GM12878 (cell line): ENCODE measurements at regions not wholly inside any gene's neighbourhood (a gene's known extent, or its start where the extent isn't known, plus 50 kb on each side); places are given as distances from the start of the nearest gene placed in this dataset.

Experiments used
- ATAC-seq: fragments of 200-7000 bp; cut with Tn5 transposase; 3 replicates; pipeline ENCODE4 v1.9.1; 2020; ENCODE audit warnings: mild to moderate bottlenecking, moderate library complexity
- BruUV-seq: library from RNA; stranded (reverse); fragments of 400-500 nt; replicated peaks from 2 replicates; lab custom pipeline; 2021; lab: Mats Ljungman, UMichigan
- CTCF ChIA-PET: fragments of 300-600 bp; sonication (Branson Sonifier 250); formaldehyde crosslinking; extraction: SDS; loops from one replicate; lab custom pipeline; 2021; ENCODE audit warnings: inconsistent platforms; lab: Yijun Ruan, JAX
- POLR2A ChIA-PET: fragments of 350-600 bp; formaldehyde crosslinking; extraction: SDS; loops from one replicate; lab custom pipeline; 2021; ENCODE audit warnings: inconsistent platforms; lab: Charles Lee
- RAD21 ChIA-PET: fragments of 300-600 bp; sonication (Branson Sonifier 250); formaldehyde crosslinking; loops from one replicate; lab custom pipeline; 2023; ENCODE audit warnings: antibody characterized with exemption; ENCODE audit not compliant: unreplicated experiment; lab: Charles Lee
- SMC1A ChIA-PET: fragments of 300-600 bp; sonication (Branson Sonifier 250); formaldehyde crosslinking; loops from one replicate; lab custom pipeline; 2023; ENCODE audit not compliant: unreplicated experiment, uncharacterized antibody; lab: Charles Lee
- DNase-seq: peaks from one replicate; pipeline ENCODE4 v3.0.0-alpha.2; 2011; ENCODE audit warnings: low read depth, low spot score
- FAIRE-seq: peaks from 3 replicates; lab custom pipeline; 2011; peaks lifted over from hg19 to GRCh38; lab: Jason Lieb, UNC
- H2AFZ ChIP-seq: 2 replicates; pipeline ENCODE4 v1.6.0; 2011; ENCODE audit warnings: low read depth, low read length, control low read depth; ENCODE audit not compliant: control insufficient read depth
- H3K27ac ChIP-seq: 2 replicates; pipeline ENCODE4 v1.5.1; 2011; ENCODE audit warnings: control low read depth; ENCODE audit not compliant: control insufficient read depth, insufficient read depth
- H3K27me3 ChIP-seq, 2 experiments: replicated peaks in 1 of 2; 2 replicates each; pipeline versions ENCODE4 v1.6.0 to v1.6.1; 2011; ENCODE audit warnings: low read length in 1 of 2; ENCODE audit not compliant: control insufficient read depth in 2 of 2, insufficient read depth in 2 of 2
- H3K36me3 ChIP-seq, 2 experiments: 2 replicates each; pipeline ENCODE4 v1.5.1; 2011; ENCODE audit warnings: low read length in 1 of 2; ENCODE audit not compliant: control insufficient read depth in 2 of 2, insufficient read depth in 2 of 2
- H3K4me1 ChIP-seq: 2 replicates; pipeline ENCODE4 v1.6.1; 2011; ENCODE audit warnings: mild to moderate bottlenecking, low read length, moderate library complexity, mixed read lengths; ENCODE audit not compliant: control insufficient read depth, insufficient read depth
- H3K4me2 ChIP-seq: 2 replicates; pipeline ENCODE4 v1.6.0; 2011; ENCODE audit warnings: control low read depth; ENCODE audit not compliant: control insufficient read depth, insufficient read depth
- H3K4me3 ChIP-seq: fragments of 200-600 bp; sonication (generic); 2 replicates; pipeline ENCODE4 v1.5.1; 2016
- H3K79me2 ChIP-seq: 2 replicates; pipeline ENCODE4 v1.6.0; 2011; ENCODE audit warnings: low read length; ENCODE audit not compliant: control insufficient read depth, insufficient read depth
- H3K9ac ChIP-seq: 2 replicates; pipeline ENCODE4 v1.8.0; 2011; ENCODE audit warnings: low read length, control low read depth, mixed read lengths; ENCODE audit not compliant: control insufficient read depth, insufficient read depth
- H3K9me3 ChIP-seq: replicated peaks from 3 replicates; pipeline ENCODE4 v1.5.1; 2011; ENCODE audit warnings: mild to moderate bottlenecking, low read length; ENCODE audit not compliant: control insufficient read depth, insufficient read depth
- H4K20me1 ChIP-seq: 2 replicates; pipeline ENCODE4 v1.6.0; 2011; ENCODE audit not compliant: control insufficient read depth, insufficient read depth
- ATF7 ChIP-seq: fragments of 450-650 bp; IDR thresholded peaks from 2 replicates; pipeline ENCODE4 v1.6.1; 2016; ENCODE audit warnings: low read depth, mild to moderate bottlenecking
- BHLHE40 ChIP-seq, 2 experiments: fragments of 450-650 bp in 1 of 2; IDR thresholded peaks; 2 replicates each; pipeline ENCODE4 v1.6.1; 2011 to 2017; ENCODE audit warnings: low read depth in 2 of 2, borderline replicate concordance in 1 of 2, improper control_type of control experiment in 1 of 2, low read length in 1 of 2, mild to moderate bottlenecking in 1 of 2
- CBFB ChIP-seq: IDR thresholded peaks from 2 replicates; pipeline ENCODE4 v1.6.1; 2016; ENCODE audit warnings: antibody characterized with exemption, low read depth
- CBX5 ChIP-seq: sonication (generic); IDR thresholded peaks from 2 replicates; pipeline ENCODE4 v1.6.1; 2016; ENCODE audit warnings: low read depth, moderate library complexity, mild to moderate bottlenecking, inconsistent platforms
- CHD4 ChIP-seq: fragments of 200-600 bp; sonication (generic); IDR thresholded peaks from 2 replicates; pipeline ENCODE4 v1.6.1; 2016; ENCODE audit warnings: mild to moderate bottlenecking
- EP300 ChIP-seq, 2 experiments: fragments of 150-350 bp in 1 of 2; IDR thresholded peaks; 2 replicates each; pipeline ENCODE4 v1.6.1; 2011 to 2012; ENCODE audit warnings: low read depth in 2 of 2, low read length in 2 of 2, borderline replicate concordance in 1 of 2, improper control_type of control experiment in 1 of 2, inconsistent platforms in 1 of 2; ENCODE audit not compliant: control insufficient read depth in 1 of 2
- IKZF2 ChIP-seq, 2 experiments: fragments of 450-650 bp; IDR thresholded peaks; 2 replicates each; pipeline ENCODE4 v1.6.1; 2017; ENCODE audit warnings: mild to moderate bottlenecking in 2 of 2, moderate library complexity in 2 of 2
- JUNB ChIP-seq: IDR thresholded peaks from 2 replicates; pipeline ENCODE4 v1.6.1; 2016; ENCODE audit warnings: antibody characterized with exemption, mild to moderate bottlenecking
- NFIC ChIP-seq: IDR thresholded peaks from 2 replicates; pipeline ENCODE4 v1.6.1; 2012; ENCODE audit warnings: low read depth, mild to moderate bottlenecking, inconsistent platforms, low read length, moderate library complexity
- NKRF ChIP-seq: fragments of 450-650 bp; conservative IDR thresholded peaks from 2 replicates; pipeline ENCODE4 v1.6.1; 2017; ENCODE audit warnings: mild to moderate bottlenecking, moderate library complexity
- PAX5 ChIP-seq: IDR thresholded peaks from 2 replicates; pipeline ENCODE4 v1.6.1; 2011; ENCODE audit warnings: low read depth, low read length, borderline replicate concordance
- PKNOX1 ChIP-seq: fragments of 450-650 bp; IDR thresholded peaks from 2 replicates; pipeline ENCODE4 v1.6.1; 2016; ENCODE audit warnings: mild to moderate bottlenecking
- PML ChIP-seq: IDR thresholded peaks from 2 replicates; pipeline ENCODE4 v1.6.1; 2012; ENCODE audit warnings: low read length, inconsistent platforms
- RBBP5 ChIP-seq: fragments of 200-600 bp; sonication (generic); conservative IDR thresholded peaks from 2 replicates; pipeline ENCODE4 v1.6.1; 2016
- ZSCAN29 ChIP-seq: fragments of 450-650 bp; IDR thresholded peaks from 2 replicates; pipeline ENCODE4 v1.6.1; 2017; ENCODE audit warnings: mild to moderate bottlenecking, moderate library complexity
- WGBS: methylation state at CpG from one replicate; pipeline ENCODE4 v1.1.6; 2016; ENCODE audit warnings: low lambda C conversion rate; ENCODE audit not compliant: insufficient replicate concordance, insufficient coverage; ENCODE audit errors: missing lambda C conversion rate; 5-methylcytosine and 5-hydroxymethylcytosine counted together
- in situ Hi-C: fragments of 300-500 bp; cut with MboI; formaldehyde crosslinking; loops from 9 replicates; pipeline ENCODE4 v1.14.3; 2018; ENCODE audit warnings: mixed read lengths
- intact Hi-C: fragments of 100-400 bp; cut with micrococcal nuclease; formaldehyde crosslinking; loops from one replicate; pipeline ENCODE4 v1.14.2; 2022; ENCODE audit not compliant: unreplicated experiment
- TF ChIP-seq, protein P1 (sequence below): fragments of 450-650 bp; IDR thresholded peaks from 2 replicates; pipeline ENCODE4 v1.6.1; 2017; ENCODE audit warnings: low read depth, mild to moderate bottlenecking, moderate library complexity
- TF ChIP-seq, protein P2 (sequence below): fragments of 450-650 bp; IDR thresholded peaks from 2 replicates; pipeline ENCODE4 v1.6.1; 2017; ENCODE audit warnings: mild to moderate bottlenecking, low read depth, inconsistent platforms; ENCODE audit not compliant: poor library complexity, severe bottlenecking

DNA sequence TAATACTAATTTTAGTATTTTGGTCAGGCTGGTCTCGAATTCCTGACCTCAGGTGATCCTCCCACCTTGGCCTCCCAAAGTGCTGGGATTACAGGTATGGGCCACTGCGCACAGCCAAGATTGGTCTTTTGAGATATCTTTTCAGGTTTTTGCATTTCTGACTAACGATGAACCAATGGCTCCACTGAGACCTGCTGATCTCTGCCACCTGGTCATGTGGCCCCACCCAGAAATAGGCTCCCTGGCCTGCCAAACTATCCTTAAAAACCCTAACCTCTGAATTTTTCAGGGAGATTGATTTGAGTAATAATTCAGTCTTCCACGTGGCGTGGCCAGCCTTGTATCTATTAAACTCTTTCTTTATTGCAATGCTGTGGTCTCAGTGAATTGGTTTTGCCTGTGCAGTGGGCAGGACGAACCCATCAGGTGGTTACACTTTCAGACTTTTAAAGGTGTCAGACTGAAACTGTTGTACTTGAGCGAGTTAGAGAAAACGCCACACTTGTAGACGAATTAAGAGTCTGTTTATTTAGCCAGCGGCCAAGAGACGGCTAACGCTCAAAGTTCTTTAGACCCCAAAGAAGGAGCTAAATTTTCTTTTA, 85.8 kb upstream of the MSH6 start:
- CTCF ChIA-PET: interaction anchor here (0.5 to 1.5 kb wide), 3 partner anchors 12 to 210 kb away, joined by 3 to 4 read pairs (median 3); no protein-coding TSS in a partner anchor
- H3K27me3 ChIP-seq: no peaks in the 10 kb centered on the region
- in situ Hi-C loops: no loop called here
- SMC1A ChIA-PET: interaction anchor here (0.8 to 2.4 kb wide), 7 partner anchors 11 to 70 kb away, joined by 3 to 7 read pairs (median 4); no protein-coding TSS in a partner anchor
- POLR2A ChIA-PET: no interaction called here
- H3K79me2 ChIP-seq: no peaks in the 10 kb centered on the region
- intact Hi-C loops: loop anchor here (2.0 kb wide), 1 partner anchor 28 kb away; no protein-coding TSS in a partner anchor
- 0 out of 2 replicates have a peak overlapping the region, but pooled peaks have one; percentile 19 for H3K4me3 ChIP-seq
- H3K4me2 ChIP-seq: peak overlapping the region; percentile 72; the same call in 1 of the 2 replicates
- H4K20me1 ChIP-seq: no peaks in the 10 kb centered on the region
- H2AFZ ChIP-seq: no peak overlapping the region; the same call in 1 of the 2 replicates
- no TSS peak for BruUV-seq
- no peak overlapping the region for H3K27ac ChIP-seq
- no peaks in the 10 kb centered on the region for H3K9me3 ChIP-seq
- ATAC-seq (peak; percentile 94), FAIRE-seq (peak; percentile 62), DNase-seq (peak; percentile 41)
- no peaks in the 10 kb centered on the region for H3K36me3 ChIP-seq
- RAD21 ChIA-PET: no interaction called here
- 1% methylated on average over 12 of the region's 12 CpGs for WGBS
- H3K9ac ChIP-seq: no peak overlapping the region
- H3K4me1 ChIP-seq: peaks cover 24% of the 10 kb centered on the region
- 0 out of 2 replicates have a peak, but pooled peaks have one; percentile 29 for TF ChIP-seq CBFB
- no peak for TF ChIP-seq PKNOX1
- peak; percentile 38; the same call in 1 of the 2 replicates for TF ChIP-seq NFIC
- no peak for TF ChIP-seq PML
- peak; percentile 46 for TF ChIP-seq JUNB
- no peak for TF ChIP-seq CBX5
- peak; percentile 52 to 55; a peak in 2 of 4 replicates for TF ChIP-seq BHLHE40 (IDR thresholded peaks at IDR 0.05; ENCODE audit: borderline replicate concordance in 1 of 2, low read depth in 2 of 2, low read length in 1 of 2)
- TF ChIP-seq PAX5: no peak
- peak; percentile 18 to 48; a peak in 2 of 4 replicates for TF ChIP-seq IKZF2 (IDR thresholded peaks at IDR 0.05)
- TF ChIP-seq, protein P1, sequence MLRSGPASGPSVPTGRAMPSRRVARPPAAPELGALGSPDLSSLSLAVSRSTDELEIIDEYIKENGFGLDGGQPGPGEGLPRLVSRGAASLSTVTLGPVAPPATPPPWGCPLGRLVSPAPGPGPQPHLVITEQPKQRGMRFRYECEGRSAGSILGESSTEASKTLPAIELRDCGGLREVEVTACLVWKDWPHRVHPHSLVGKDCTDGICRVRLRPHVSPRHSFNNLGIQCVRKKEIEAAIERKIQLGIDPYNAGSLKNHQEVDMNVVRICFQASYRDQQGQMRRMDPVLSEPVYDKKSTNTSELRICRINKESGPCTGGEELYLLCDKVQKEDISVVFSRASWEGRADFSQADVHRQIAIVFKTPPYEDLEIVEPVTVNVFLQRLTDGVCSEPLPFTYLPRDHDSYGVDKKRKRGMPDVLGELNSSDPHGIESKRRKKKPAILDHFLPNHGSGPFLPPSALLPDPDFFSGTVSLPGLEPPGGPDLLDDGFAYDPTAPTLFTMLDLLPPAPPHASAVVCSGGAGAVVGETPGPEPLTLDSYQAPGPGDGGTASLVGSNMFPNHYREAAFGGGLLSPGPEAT: no peak; the same call in 1 of the 2 replicates
- peak; percentile 37 for TF ChIP-seq ATF7
- no peak for TF ChIP-seq RBBP5
- TF ChIP-seq CHD4: no peak
- TF ChIP-seq, protein P2, sequence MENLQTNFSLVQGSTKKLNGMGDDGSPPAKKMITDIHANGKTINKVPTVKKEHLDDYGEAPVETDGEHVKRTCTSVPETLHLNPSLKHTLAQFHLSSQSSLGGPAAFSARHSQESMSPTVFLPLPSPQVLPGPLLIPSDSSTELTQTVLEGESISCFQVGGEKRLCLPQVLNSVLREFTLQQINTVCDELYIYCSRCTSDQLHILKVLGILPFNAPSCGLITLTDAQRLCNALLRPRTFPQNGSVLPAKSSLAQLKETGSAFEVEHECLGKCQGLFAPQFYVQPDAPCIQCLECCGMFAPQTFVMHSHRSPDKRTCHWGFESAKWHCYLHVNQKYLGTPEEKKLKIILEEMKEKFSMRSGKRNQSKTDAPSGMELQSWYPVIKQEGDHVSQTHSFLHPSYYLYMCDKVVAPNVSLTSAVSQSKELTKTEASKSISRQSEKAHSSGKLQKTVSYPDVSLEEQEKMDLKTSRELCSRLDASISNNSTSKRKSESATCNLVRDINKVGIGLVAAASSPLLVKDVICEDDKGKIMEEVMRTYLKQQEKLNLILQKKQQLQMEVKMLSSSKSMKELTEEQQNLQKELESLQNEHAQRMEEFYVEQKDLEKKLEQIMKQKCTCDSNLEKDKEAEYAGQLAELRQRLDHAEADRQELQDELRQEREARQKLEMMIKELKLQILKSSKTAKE: peak; percentile 99
- no peak for TF ChIP-seq NKRF
- TF ChIP-seq ZSCAN29: 0 out of 2 replicates have a peak, but pooled peaks have one; percentile 50
- TF ChIP-seq EP300 (IDR thresholded peaks at IDR 0.05; ENCODE audit: borderline replicate concordance in 1 of 2, control insufficient read depth in 1 of 2, low read depth in 2 of 2, low read length in 2 of 2): 0 out of 4 replicates have a peak, but pooled peaks of 1 of the 2 experiments have one; percentile 18
